ENCODE measurements at regions not wholly inside any gene's neighbourhood (a gene's known extent, or its start where the extent isn't known, plus 50 kb on each side); places are given as distances from the start of the nearest gene placed in this dataset.

DNA sequence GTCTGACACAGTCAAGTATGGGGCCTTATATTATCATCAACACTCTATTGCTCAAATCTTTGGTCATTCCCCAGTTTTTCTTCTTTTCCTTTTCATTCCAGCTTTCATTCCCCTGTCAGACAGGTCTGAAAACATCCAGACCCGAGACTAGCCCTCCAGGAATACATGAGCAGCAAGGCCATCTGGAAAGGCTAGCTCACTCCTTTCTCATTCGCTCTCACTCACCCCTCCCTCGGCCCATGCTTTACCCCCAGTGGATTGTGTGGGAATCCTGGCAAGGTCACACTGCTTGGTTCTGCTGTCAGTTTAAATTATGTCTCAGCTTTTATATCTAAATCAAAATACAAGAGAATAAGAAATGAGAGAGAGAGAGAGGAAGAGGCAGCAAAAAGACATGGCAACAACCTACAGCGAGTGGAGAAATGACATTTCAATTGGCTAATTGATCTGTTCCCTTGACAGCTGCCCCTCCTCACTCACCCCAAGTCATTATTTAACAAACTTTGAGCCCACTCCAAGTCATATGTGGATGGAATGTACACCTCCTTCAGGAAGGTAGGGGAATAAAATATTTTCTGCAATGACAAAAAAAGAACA is 962.2 kb downstream of the TUSC7 start:
- DNase-seq = no peak
- TF ChIP-seq, protein P1, sequence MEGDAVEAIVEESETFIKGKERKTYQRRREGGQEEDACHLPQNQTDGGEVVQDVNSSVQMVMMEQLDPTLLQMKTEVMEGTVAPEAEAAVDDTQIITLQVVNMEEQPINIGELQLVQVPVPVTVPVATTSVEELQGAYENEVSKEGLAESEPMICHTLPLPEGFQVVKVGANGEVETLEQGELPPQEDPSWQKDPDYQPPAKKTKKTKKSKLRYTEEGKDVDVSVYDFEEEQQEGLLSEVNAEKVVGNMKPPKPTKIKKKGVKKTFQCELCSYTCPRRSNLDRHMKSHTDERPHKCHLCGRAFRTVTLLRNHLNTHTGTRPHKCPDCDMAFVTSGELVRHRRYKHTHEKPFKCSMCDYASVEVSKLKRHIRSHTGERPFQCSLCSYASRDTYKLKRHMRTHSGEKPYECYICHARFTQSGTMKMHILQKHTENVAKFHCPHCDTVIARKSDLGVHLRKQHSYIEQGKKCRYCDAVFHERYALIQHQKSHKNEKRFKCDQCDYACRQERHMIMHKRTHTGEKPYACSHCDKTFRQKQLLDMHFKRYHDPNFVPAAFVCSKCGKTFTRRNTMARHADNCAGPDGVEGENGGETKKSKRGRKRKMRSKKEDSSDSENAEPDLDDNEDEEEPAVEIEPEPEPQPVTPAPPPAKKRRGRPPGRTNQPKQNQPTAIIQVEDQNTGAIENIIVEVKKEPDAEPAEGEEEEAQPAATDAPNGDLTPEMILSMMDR (IDR thresholded peaks at IDR 0.05; ENCODE audit: insufficient read depth in 1 of 2, low read depth in 1 of 2, low read length in 1 of 2, severe bottlenecking in 1 of 2, unreplicated experiment in 1 of 2) = no peak
- Histone ChIP-seq H3K27me3 (replicated peaks; ENCODE audit: control insufficient read depth, insufficient read depth, low read length) (no peaks in the 10 kb centered on the region; the same call in 1 of the 2 replicates), H3K9me3 (no peaks in the 10 kb centered on the region), H3K4me3 (ENCODE audit: low read depth, low read length) (no peak overlapping the region), H3K4me1 (no peaks in the 10 kb centered on the region), H3K36me3 (ENCODE audit: control insufficient read depth, insufficient read depth, low read length) (no peaks in the 10 kb centered on the region)
- intact Hi-C loops (cut with micrococcal nuclease; ENCODE audit: unreplicated experiment) = no loop called here
- Mint-ChIP-seq H3K9me3 (ENCODE audit: unreplicated experiment) (no peaks in the 10 kb centered on the region), H3K27me3 (ENCODE audit: insufficient read depth, unreplicated experiment) (peaks cover 10% of the 10 kb centered on the region), H3K4me1 (ENCODE audit: low read depth, unreplicated experiment) (no peaks in the 10 kb centered on the region), H3K27ac (ENCODE audit: unreplicated experiment) (no peak overlapping the region), H3K36me3 (ENCODE audit: insufficient read depth, unreplicated experiment) (no peaks in the 10 kb centered on the region), H3K4me3 (ENCODE audit: unreplicated experiment) (no peak overlapping the region)
- POLR2A ChIA-PET = no interaction called here
- BruUV-seq (replicated peaks) = no TSS peak
- CTCF ChIA-PET = no interaction called here

- BruUV-seq (replicated peaks) = no TSS peak
- TF ChIP-seq, protein P1 (IDR thresholded peaks at IDR 0.05; ENCODE audit: insufficient read depth in 1 of 2, low read depth in 1 of 2, low read length in 1 of 2, severe bottlenecking in 1 of 2, unreplicated experiment in 1 of 2) = no peak
- Histone ChIP-seq H3K27me3 (replicated peaks; ENCODE audit: control insufficient read depth, insufficient read depth, low read length) (no peaks in the 10 kb centered on the region; the same call in 1 of the 2 replicates), H3K4me3 (ENCODE audit: low read depth, low read length) (no peak overlapping the region), H3K36me3 (ENCODE audit: control insufficient read depth, insufficient read depth, low read length) (no peaks in the 10 kb centered on the region), H3K4me1 (no peaks in the 10 kb centered on the region), H3K9me3 (no peaks in the 10 kb centered on the region)
- Mint-ChIP-seq H3K27ac (ENCODE audit: unreplicated experiment) (no peak overlapping the region), H3K4me3 (ENCODE audit: unreplicated experiment) (no peak overlapping the region), H3K4me1 (ENCODE audit: low read depth, unreplicated experiment) (no peaks in the 10 kb centered on the region), H3K36me3 (ENCODE audit: insufficient read depth, unreplicated experiment) (no peaks in the 10 kb centered on the region), H3K9me3 (ENCODE audit: unreplicated experiment) (no peaks in the 10 kb centered on the region), H3K27me3 (ENCODE audit: insufficient read depth, unreplicated experiment) (peaks cover 6% of the 10 kb centered on the region)
- ChIA-PET POLR2A (no interaction called here), CTCF (no interaction called here)
- intact Hi-C loops (cut with micrococcal nuclease; ENCODE audit: unreplicated experiment) = no loop called here
- DNase-seq = no peak
Measured at GRCh38 chr3:117674321-117674720, 964.7 kb downstream of the TUSC7 start.

DNA sequence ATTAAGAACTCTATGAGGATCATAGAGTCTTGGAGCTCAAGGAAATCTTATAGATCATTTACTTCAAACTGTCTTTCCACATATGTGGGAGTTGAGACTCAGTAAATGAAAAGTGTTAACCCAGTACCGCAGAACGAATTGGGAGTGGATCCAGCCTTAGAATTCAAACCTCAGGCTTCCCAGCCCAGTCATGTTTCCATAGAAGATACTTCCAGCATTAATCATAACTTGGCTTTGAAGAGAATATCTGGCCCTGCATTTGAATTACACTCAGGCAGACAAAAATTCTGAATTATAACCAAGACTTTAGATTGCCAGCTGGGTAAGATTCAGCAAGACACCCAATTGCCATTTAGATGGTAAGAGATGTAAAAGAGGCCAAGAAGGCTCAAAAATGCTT is 972.0 kb downstream of the TUSC7 start:
- no peak overlapping the region for H3K4me3 Mint-ChIP-seq (ENCODE audit: unreplicated experiment)
- no peak overlapping the region for H3K27ac Mint-ChIP-seq (ENCODE audit: unreplicated experiment)
- Histone ChIP-seq H3K36me3 (ENCODE audit: control insufficient read depth, insufficient read depth, low read length) (no peaks in the 10 kb centered on the region), H3K27me3 (replicated peaks; ENCODE audit: control insufficient read depth, insufficient read depth, low read length) (no peaks in the 10 kb centered on the region), H3K9me3 (no peaks in the 10 kb centered on the region), H3K4me3 (ENCODE audit: low read depth, low read length) (no peak overlapping the region), H3K4me1 (no peaks in the 10 kb centered on the region)
- DNase-seq = no peak
- no peaks in the 10 kb centered on the region for H3K36me3 Mint-ChIP-seq (ENCODE audit: insufficient read depth, unreplicated experiment)
- ChIA-PET POLR2A (no interaction called here), CTCF (no interaction called here)
- H3K4me1 Mint-ChIP-seq (ENCODE audit: low read depth, unreplicated experiment) = no peaks in the 10 kb centered on the region
- H3K9me3 Mint-ChIP-seq (ENCODE audit: unreplicated experiment) = no peaks in the 10 kb centered on the region
- TF ChIP-seq, protein P1 (IDR thresholded peaks at IDR 0.05; ENCODE audit: insufficient read depth in 1 of 2, low read depth in 1 of 2, low read length in 1 of 2, severe bottlenecking in 1 of 2, unreplicated experiment in 1 of 2) = no peak
- peaks cover 11% of the 10 kb centered on the region for H3K27me3 Mint-ChIP-seq (ENCODE audit: insufficient read depth, unreplicated experiment)
- BruUV-seq (replicated peaks) = no TSS peak
- intact Hi-C loops (cut with micrococcal nuclease; ENCODE audit: unreplicated experiment) = no loop called here
